Endodermal cell (in vitro differentiated cells): ENCODE measurements at regions not wholly inside any gene's neighbourhood (a gene's known extent, or its start where the extent isn't known, plus 50 kb on each side); places are given as distances from the start of the nearest gene placed in this dataset.

Source experiments
- DNase-seq: peaks from one replicate; pipeline ENCODE4 v3.0.0-alpha.2; 2017
- H3K27ac ChIP-seq: 2 replicates; pipeline ENCODE4 v1.5.1; 2013; ENCODE audit warnings: mild to moderate bottlenecking, low read depth, low read length, moderate library complexity
- H3K27me3 ChIP-seq: 2 replicates; pipeline ENCODE4 v1.6.1; 2013; ENCODE audit warnings: mild to moderate bottlenecking, low read length, moderate library complexity; ENCODE audit not compliant: insufficient read depth, control insufficient read depth, poor library complexity, severe bottlenecking
- H3K36me3 ChIP-seq: 2 replicates; pipeline ENCODE4 v1.7.0; 2013; ENCODE audit warnings: mild to moderate bottlenecking, low read length, moderate library complexity; ENCODE audit not compliant: control insufficient read depth, insufficient read depth
- H3K4me1 ChIP-seq: one replicate; pipeline ENCODE4 v1.7.0; 2013; ENCODE audit warnings: low read length; ENCODE audit not compliant: control insufficient read depth, insufficient read depth
- H3K4me3 ChIP-seq: 2 replicates; pipeline ENCODE4 v1.5.1; 2013; ENCODE audit warnings: mild to moderate bottlenecking, low read length, moderate library complexity
- H3K9ac ChIP-seq: 2 replicates; pipeline ENCODE4 v1.6.1; 2013; ENCODE audit warnings: mild to moderate bottlenecking, low read length, moderate library complexity; ENCODE audit not compliant: poor library complexity, severe bottlenecking; ENCODE audit errors: extremely low read depth
- H3K9me3 ChIP-seq: 2 replicates; pipeline ENCODE4 v1.6.1; 2013; ENCODE audit warnings: mild to moderate bottlenecking, low read length, moderate library complexity; ENCODE audit not compliant: control insufficient read depth
- H3K27ac Mint-ChIP-seq: 2 replicates; pipeline ENCODE4 v1.8.0; 2020; ENCODE audit warnings: mixed read lengths
- H3K27me3 Mint-ChIP-seq: 2 replicates; pipeline ENCODE4 v1.8.0; 2021; ENCODE audit warnings: mild to moderate bottlenecking, mixed read lengths; ENCODE audit not compliant: insufficient read depth
- H3K36me3 Mint-ChIP-seq: 2 replicates; pipeline ENCODE4 v1.8.0; 2020; ENCODE audit warnings: low read depth, mixed read lengths
- H3K4me1 Mint-ChIP-seq: 2 replicates; pipeline ENCODE4 v1.8.0; 2020; ENCODE audit warnings: mixed read lengths
- H3K4me3 Mint-ChIP-seq: 2 replicates; pipeline ENCODE4 v1.8.0; 2020; ENCODE audit warnings: mild to moderate bottlenecking, moderate library complexity, mixed read lengths
- H3K9me3 Mint-ChIP-seq: 2 replicates; pipeline ENCODE4 v1.8.0; 2020; ENCODE audit warnings: mild to moderate bottlenecking, mixed read lengths
- WGBS, 2 experiments: methylation state at CpG; one replicate each; pipeline versions ENCODE4 v1.1.5 to v1.1.7; 2013; ENCODE audit warnings: missing lambda C conversion rate in 2 of 2, mixed read lengths in 1 of 2; ENCODE audit not compliant: insufficient coverage in 1 of 2, insufficient read length in 1 of 2; 5-methylcytosine and 5-hydroxymethylcytosine counted together
- TF ChIP-seq, protein P1 (sequence below): fragments of 200-600 bp; sonication (generic); conservative IDR thresholded peaks from 2 replicates; pipeline ENCODE4 v1.5.0; 2021; ENCODE audit warnings: antibody characterized with exemption, mild to moderate bottlenecking

DNA sequence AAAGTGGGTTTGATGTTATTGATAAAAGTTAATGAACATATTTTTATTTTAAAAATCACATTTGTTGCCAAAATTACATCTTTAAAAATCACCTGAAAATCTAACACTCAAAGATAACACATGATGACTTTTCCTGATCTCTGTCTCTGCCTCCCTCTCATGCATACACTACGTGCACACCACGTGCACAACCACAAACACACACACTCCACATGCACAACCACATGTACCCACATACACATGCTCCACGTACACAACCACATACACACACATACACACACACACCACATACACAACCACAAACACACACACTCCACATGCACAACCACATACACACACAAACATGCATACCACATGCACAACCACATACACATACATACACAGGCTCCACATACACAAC, 61.8 kb upstream of the TMEM132C start:
- Histone ChIP-seq H3K27ac (no peak overlapping the region), H3K9me3 (no peaks in the 10 kb centered on the region), H3K27me3 (no peaks in the 10 kb centered on the region), H3K4me3 (no peak overlapping the region), H3K36me3 (no peaks in the 10 kb centered on the region), H3K4me1 (no peaks in the 10 kb centered on the region), H3K9ac (no peak overlapping the region)
- Mint-ChIP-seq H3K36me3 (no peaks in the 10 kb centered on the region), H3K27me3 (peaks cover 2% of the 10 kb centered on the region), H3K9me3 (peaks cover 19% of the 10 kb centered on the region), H3K27ac (no peak overlapping the region), H3K4me3 (no peak overlapping the region), H3K4me1 (no peaks in the 10 kb centered on the region)
- WGBS, 2 experiments: 73 to 90% methylated on average over 2 to 3 of the region's 3 CpGs
- no peak for DNase-seq
- TF ChIP-seq, protein P1, sequence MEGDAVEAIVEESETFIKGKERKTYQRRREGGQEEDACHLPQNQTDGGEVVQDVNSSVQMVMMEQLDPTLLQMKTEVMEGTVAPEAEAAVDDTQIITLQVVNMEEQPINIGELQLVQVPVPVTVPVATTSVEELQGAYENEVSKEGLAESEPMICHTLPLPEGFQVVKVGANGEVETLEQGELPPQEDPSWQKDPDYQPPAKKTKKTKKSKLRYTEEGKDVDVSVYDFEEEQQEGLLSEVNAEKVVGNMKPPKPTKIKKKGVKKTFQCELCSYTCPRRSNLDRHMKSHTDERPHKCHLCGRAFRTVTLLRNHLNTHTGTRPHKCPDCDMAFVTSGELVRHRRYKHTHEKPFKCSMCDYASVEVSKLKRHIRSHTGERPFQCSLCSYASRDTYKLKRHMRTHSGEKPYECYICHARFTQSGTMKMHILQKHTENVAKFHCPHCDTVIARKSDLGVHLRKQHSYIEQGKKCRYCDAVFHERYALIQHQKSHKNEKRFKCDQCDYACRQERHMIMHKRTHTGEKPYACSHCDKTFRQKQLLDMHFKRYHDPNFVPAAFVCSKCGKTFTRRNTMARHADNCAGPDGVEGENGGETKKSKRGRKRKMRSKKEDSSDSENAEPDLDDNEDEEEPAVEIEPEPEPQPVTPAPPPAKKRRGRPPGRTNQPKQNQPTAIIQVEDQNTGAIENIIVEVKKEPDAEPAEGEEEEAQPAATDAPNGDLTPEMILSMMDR: no peak

DNA sequence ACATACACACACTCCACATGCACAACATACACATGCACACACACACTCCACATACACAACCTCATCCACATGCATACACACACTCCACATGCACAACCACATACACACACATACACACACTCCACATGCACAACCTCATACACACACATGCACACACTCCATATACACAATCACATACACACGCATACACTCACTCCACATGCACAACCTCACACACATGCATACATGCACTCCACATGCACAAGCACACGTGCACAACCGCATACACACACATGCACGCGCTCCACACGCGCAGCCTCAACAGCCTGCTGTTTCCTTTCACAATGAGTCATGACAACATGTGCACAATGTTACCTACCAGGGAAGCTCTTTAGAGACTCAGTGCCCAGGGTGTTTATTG, 61.2 kb upstream of the TMEM132C start:
- Histone ChIP-seq H3K36me3 (no peaks in the 10 kb centered on the region), H3K9ac (no peak overlapping the region), H3K27me3 (no peaks in the 10 kb centered on the region), H3K4me1 (no peaks in the 10 kb centered on the region), H3K27ac (no peak overlapping the region), H3K9me3 (no peaks in the 10 kb centered on the region), H3K4me3 (no peak overlapping the region)
- WGBS, 2 experiments: 95 to 100% methylated on average over 5 to 7 of the region's 7 CpGs
- DNase-seq: no peak
- Mint-ChIP-seq H3K4me3 (no peak overlapping the region), H3K27ac (no peak overlapping the region), H3K36me3 (no peaks in the 10 kb centered on the region), H3K4me1 (no peaks in the 10 kb centered on the region), H3K27me3 (peaks cover 2% of the 10 kb centered on the region), H3K9me3 (peaks cover 24% of the 10 kb centered on the region)
- TF ChIP-seq, protein P1: no peak
